Tibial artery (tissue), 4 donors: ENCODE measurements at regions not wholly inside any gene's neighbourhood (a gene's known extent, or its start where the extent isn't known, plus 50 kb on each side); places are given as distances from the start of the nearest gene placed in this dataset.

Source experiments
- DNase-seq, 2 donors: peaks; one replicate each; pipeline ENCODE4 v3.0.0-alpha.2; 2019
- H3K27ac ChIP-seq, 2 donors: fragments of 200-600 bp; sonication (generic) in 1 of 2; 1 replicate in 1 of 2; 2 replicates in 1 of 2; pipeline ENCODE4 v1.5.1; 2018 to 2019; ENCODE audit warnings: mild to moderate bottlenecking in 1 of 2
- H3K27me3 ChIP-seq, 2 donors: fragments of 200-600 bp; sonication (generic) in 1 of 2; one replicate each; pipeline versions ENCODE4 v1.5.1 to v1.6.0; 2016 to 2019
- H3K36me3 ChIP-seq, 3 donors: fragments of 200-600 bp; sonication (generic) in 2 of 3; one replicate each; pipeline ENCODE4 v1.5.1; 2016 to 2019; ENCODE audit warnings: mild to moderate bottlenecking in 2 of 3
- H3K4me1 ChIP-seq, 4 donors: fragments of 200-600 bp; sonication (generic) in 2 of 4; 1 replicate in 3 of 4; 2 replicates in 1 of 4; pipeline ENCODE4 v1.5.1; 2016 to 2019
- H3K4me3 ChIP-seq, 2 donors: fragments of 200-600 bp; sonication (generic) in 1 of 2; 1 replicate in 1 of 2; 2 replicates in 1 of 2; pipeline ENCODE4 v1.5.1; 2018 to 2019; ENCODE audit warnings: mild to moderate bottlenecking in 2 of 2
- H3K9me3 ChIP-seq, 3 donors: fragments of 200-600 bp; sonication (generic) in 1 of 3; one replicate each; pipeline ENCODE4 v1.5.1; 2016 to 2019
- CTCF ChIP-seq, 2 experiments: fragments of 200-600 bp in 1 of 2; fragments of 450-650 bp in 1 of 2; IDR thresholded peaks; one replicate each; pipeline ENCODE4 v1.5.1; 2017 to 2019; ENCODE audit warnings: antibody characterized with exemption in 2 of 2, mild to moderate bottlenecking in 1 of 2, moderate library complexity in 1 of 2
- intact Hi-C: fragments of 100-400 bp; cut with DNase I; formaldehyde crosslinking; loops from one replicate; pipeline ENCODE4 v1.15.0; 2023; ENCODE audit warnings: low total_unique reads

- Histone ChIP-seq H3K36me3 (no peaks in the 10 kb centered on the region), H3K4me3 (no peak overlapping the region), H3K4me1 (no peaks in the 10 kb centered on the region), H3K27me3 (no peaks in the 10 kb centered on the region), H3K9me3 (no peaks in the 10 kb centered on the region), H3K27ac (no peak overlapping the region)
- DNase-seq: no peak
- TF ChIP-seq CTCF (IDR thresholded peaks at IDR 0.05): no peak
- intact Hi-C loops: no loop called here
These were observed 113.5 kb upstream of the LRRN1 start for GRCh38 chr3:3685721-3686120.

GRCh38 chr3:3683261-3683660 lies 116.0 kb upstream of the LRRN1 start:
- no peak overlapping the region for H3K4me3 ChIP-seq
- H3K36me3 ChIP-seq: no peaks in the 10 kb centered on the region
- H3K27ac ChIP-seq: no peak overlapping the region
- no peak for DNase-seq
- H3K27me3 ChIP-seq: no peaks in the 10 kb centered on the region
- intact Hi-C loops: no loop called here
- no peaks in the 10 kb centered on the region for H3K9me3 ChIP-seq
- H3K4me1 ChIP-seq: no peaks in the 10 kb centered on the region
- no peak for TF ChIP-seq CTCF (IDR thresholded peaks at IDR 0.05)

- no peak for TF ChIP-seq CTCF (IDR thresholded peaks at IDR 0.05)
These were observed 123.4 kb upstream of the LRRN1 start for GRCh38 chr3:3675801-3676200.

GRCh38 chr3:3675186-3675585 lies 124.0 kb upstream of the LRRN1 start:
- Histone ChIP-seq H3K36me3 (no peaks in the 10 kb centered on the region), H3K4me3 (no peak overlapping the region), H3K27ac (no peak overlapping the region), H3K4me1 (no peaks in the 10 kb centered on the region), H3K27me3 (no peaks in the 10 kb centered on the region), H3K9me3 (no peaks in the 10 kb centered on the region)
- TF ChIP-seq CTCF (IDR thresholded peaks at IDR 0.05): no peak
- intact Hi-C loops: no loop called here
- DNase-seq: no peak

More at GRCh38 chr3:3675801-3676200, 123.4 kb upstream of the LRRN1 start:
- Histone ChIP-seq H3K4me1 (no peaks in the 10 kb centered on the region), H3K4me3 (no peak overlapping the region), H3K27ac (no peak overlapping the region), H3K36me3 (no peaks in the 10 kb centered on the region), H3K9me3 (no peaks in the 10 kb centered on the region), H3K27me3 (no peaks in the 10 kb centered on the region)
- intact Hi-C loops: no loop called here
- no peak for DNase-seq

GRCh38 chr3:3666664-3667063 lies 132.6 kb upstream of the LRRN1 start:
- Histone ChIP-seq H3K27me3 (no peaks in the 10 kb centered on the region), H3K27ac (no peak overlapping the region), H3K4me3 (no peak overlapping the region), H3K36me3 (no peaks in the 10 kb centered on the region), H3K9me3 (no peaks in the 10 kb centered on the region), H3K4me1 (no peaks in the 10 kb centered on the region)
- no peak for DNase-seq
- TF ChIP-seq CTCF (IDR thresholded peaks at IDR 0.05): no peak
- intact Hi-C loops: no loop called here

- Histone ChIP-seq H3K4me3 (no peak overlapping the region), H3K27me3 (no peaks in the 10 kb centered on the region), H3K27ac (no peak overlapping the region), H3K9me3 (no peaks in the 10 kb centered on the region), H3K4me1 (no peaks in the 10 kb centered on the region), H3K36me3 (no peaks in the 10 kb centered on the region)
- intact Hi-C loops: no loop called here
- no peak for TF ChIP-seq CTCF (IDR thresholded peaks at IDR 0.05)
- DNase-seq: no peak
These were observed 133.1 kb upstream of the LRRN1 start for GRCh38 chr3:3665961-3666640.
